HG02623 (cell line): ENCODE measurements at regions not wholly inside any gene's neighbourhood (a gene's known extent, or its start where the extent isn't known, plus 50 kb on each side); places are given as distances from the start of the nearest gene placed in this dataset.
"Not testable (repeated sequence)": the region's sequence is repeated elsewhere in the genome, so short reads cannot be mapped to it uniquely, and the experiment has no call there.

ENCODE experiments used
- ATAC-seq: cut with Tn5 transposase; IDR thresholded peaks from one replicate; pipeline ENCODE4 v1.9.1; 2021; ENCODE audit warnings: moderate library complexity; ENCODE audit not compliant: unreplicated experiment

DNA sequence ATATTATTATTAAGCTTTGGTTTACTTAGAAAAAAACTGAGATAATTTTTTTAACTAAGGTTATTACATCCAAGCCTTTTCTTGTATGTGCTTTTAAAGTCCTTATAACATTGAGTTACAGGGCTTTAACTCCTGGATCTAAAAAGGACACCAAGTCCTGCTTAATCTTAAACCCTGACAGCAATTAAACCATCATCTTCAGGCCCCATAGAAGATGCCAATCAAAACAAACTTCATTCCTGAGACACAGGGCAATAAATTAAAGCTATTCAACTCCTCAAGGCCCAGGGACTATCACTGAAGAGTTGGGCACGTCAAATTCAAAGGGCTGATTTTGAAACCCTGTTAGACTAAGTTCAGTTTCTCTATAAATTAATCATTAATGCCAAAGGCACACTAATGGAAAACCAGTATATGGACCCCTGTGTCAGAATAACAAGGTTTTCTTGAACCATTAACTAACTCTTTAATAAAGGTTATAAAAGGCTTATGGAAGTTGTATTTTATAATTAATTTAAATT, 1152.6 kb downstream of the NSUN3 start:
- ATAC-seq: no peak

GRCh38 chr3:95217661-95218060, 1154.8 kb downstream of the NSUN3 start:
- ATAC-seq: no peak

DNA sequence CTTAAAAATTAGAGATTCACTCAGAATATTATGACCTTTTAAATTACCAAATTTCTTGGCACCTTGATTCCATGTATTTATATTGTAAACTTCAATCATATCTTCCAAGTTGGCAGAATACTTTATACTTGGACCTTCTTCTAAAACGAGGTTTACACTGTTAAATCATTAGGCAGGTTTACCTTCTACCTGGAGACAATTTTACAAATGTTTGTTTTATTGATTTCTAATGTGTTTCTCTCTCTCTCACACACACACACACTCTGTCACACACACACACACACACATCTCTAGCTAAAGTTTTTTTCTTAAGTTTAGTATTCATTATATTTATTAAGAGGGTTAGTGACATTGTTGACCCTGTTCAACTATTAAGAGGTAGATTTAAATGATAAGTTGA, 1155.6 kb downstream of the NSUN3 start:
- ATAC-seq: no peak

- no peak for ATAC-seq
Measured at GRCh38 chr3:95226437-95226836, 1163.6 kb downstream of the NSUN3 start.

GRCh38 chr3:95227092-95227491, 1164.2 kb downstream of the NSUN3 start:
- no peak for ATAC-seq

- no peak for ATAC-seq
Measured at GRCh38 chr3:95228416-95228815, 1165.6 kb downstream of the NSUN3 start.

DNA sequence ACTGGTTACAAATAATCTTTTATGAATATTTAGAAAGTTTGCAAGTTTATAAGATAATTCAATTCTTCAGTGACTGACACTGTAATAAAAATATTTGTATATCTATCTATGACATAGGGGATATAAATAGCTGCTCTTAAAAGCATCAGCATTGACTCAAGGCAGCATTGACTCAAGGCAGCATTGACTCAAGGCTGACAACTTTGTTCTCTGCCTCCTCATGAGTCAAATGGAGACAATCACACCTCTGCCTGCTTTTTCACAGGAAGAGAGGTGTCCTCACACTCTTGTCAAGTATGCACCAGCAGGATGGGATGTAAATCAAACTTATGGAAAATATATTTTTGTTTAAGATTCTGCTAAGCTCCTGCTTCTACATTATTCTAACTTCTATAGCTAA, 1173.1 kb downstream of the NSUN3 start:
- no peak for ATAC-seq

DNA sequence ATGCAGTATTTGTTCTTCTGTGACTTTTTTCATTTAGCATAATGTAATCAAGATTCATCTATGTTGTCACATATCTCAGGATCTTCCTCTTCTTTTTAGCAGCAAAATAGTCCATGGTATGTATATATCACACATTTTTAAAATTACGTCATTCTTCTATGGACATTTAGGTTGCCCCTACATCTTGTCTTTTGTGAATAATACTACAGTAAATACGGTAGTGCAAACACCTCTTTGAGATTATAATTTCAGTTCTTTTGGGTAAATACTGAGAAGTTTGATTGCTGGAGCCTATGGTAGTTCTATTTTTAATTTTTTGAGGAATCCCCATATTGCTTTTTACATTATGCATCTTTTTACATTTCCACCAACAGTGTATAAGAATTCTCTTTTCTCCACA, 1174.9 kb downstream of the NSUN3 start:
- ATAC-seq: no peak

DNA sequence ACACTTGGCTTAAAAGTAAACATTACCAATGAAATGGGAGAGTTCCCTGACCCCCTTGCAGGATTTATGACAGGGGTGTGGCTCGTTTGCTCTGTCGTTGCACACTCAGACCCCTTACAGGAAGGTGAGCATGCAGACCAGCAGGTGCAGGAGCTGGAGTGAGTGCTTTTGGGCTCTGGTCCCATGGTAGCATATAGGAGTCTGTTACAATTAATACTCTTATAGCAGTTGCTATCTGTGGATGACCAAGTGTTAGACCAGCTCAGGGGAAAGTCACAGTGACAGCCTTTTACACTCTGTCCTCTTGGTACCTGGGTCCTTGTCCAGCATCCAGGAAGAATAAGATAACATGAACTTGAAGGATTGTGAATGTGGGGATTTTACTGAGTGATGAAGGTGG, 1177.5 kb downstream of the NSUN3 start:
- ATAC-seq: no peak

- not testable (repeated sequence) for ATAC-seq
Measured at GRCh38 chr3:95241256-95241655, 1178.4 kb downstream of the NSUN3 start.

GRCh38 chr3:95246413-95246812, 1183.6 kb downstream of the NSUN3 start:
- ATAC-seq: no peak

GRCh38 chr3:95254061-95254460, 1191.2 kb downstream of the NSUN3 start:
- no peak for ATAC-seq

GRCh38 chr3:95254758-95255157, 1191.9 kb downstream of the NSUN3 start:
- no peak for ATAC-seq

GRCh38 chr3:95265129-95265528, 1202.3 kb downstream of the NSUN3 start:
- no peak for ATAC-seq

GRCh38 chr3:95271395-95271794, 1208.5 kb downstream of the NSUN3 start:
- ATAC-seq: no peak

- ATAC-seq: no peak
Measured at GRCh38 chr3:95272166-95272565, 1209.3 kb downstream of the NSUN3 start.

GRCh38 chr3:95272781-95273180, 1209.9 kb downstream of the NSUN3 start:
- ATAC-seq: no peak

- ATAC-seq: no peak
Measured at GRCh38 chr3:95277613-95278012, 1214.8 kb downstream of the NSUN3 start.

DNA sequence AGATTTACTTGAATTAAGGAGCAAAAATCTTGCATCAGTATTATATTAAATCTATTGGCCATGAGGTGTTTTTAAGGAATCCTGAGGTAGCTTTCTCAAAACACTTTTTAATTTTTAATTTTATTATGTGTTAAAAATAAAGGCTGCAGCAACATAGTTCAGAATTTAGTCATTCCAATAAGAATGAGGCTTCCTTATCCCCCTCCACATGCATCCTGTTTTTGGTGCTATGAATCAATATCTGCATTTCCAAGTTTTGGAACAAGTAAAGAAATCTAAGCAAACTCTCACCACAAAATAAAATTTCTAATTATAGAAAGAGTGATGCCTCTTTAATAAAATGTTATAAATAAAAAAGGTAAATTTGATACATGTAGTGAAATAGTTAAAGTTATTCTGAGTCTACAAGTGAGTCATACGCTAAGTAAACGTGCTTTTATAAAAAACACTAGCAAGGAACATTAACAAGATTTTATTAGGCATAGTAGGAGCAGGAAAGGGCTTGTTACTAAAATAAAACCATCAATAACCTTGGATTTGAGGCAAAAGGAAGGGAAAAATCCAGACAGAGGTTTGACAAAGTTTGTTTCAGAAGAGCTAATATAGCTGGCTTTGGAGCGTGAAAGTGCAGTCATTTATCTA, 1218.0 kb downstream of the NSUN3 start:
- no peak for ATAC-seq

GRCh38 chr3:95289295-95289694, 1226.4 kb downstream of the NSUN3 start:
- no peak for ATAC-seq

DNA sequence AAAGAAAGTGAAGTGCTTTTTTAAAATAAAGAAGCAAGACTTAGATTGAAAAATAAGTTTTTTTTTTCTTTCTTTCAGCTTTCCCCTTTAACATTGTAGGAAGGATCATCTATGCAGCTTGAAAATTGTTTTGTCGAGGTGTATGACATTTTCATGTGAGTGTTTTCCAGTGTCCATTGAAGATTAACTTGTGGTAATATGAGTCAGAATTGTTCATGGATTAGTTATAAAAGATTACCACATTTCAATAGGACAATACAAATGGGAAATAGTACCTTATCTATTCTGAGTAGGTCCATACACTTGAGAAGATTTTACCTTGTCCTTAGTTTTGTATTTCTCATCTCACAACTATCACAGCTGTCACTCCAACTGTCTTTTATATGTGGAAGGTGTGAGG, 1234.7 kb downstream of the NSUN3 start:
- no peak for ATAC-seq

DNA sequence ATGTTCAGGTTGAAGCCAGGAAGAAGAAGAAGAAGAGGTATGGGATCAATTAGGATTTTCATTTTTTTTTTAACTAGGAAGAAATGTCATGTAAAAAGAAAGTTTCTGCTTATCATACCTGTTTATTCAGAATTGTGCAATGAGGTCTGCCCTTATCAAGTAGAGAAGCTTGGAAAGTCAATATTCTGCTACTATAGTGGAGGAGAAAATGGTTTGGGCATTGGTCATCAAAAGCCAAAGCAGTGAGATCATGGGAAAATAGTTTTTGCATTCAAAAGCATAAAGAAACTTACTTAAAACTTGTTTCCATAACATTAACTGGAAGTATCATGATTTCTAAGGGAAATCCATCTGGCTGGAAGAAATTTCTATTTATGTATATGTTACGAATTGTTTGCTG, 1239.2 kb downstream of the NSUN3 start:
- ATAC-seq: no peak

DNA sequence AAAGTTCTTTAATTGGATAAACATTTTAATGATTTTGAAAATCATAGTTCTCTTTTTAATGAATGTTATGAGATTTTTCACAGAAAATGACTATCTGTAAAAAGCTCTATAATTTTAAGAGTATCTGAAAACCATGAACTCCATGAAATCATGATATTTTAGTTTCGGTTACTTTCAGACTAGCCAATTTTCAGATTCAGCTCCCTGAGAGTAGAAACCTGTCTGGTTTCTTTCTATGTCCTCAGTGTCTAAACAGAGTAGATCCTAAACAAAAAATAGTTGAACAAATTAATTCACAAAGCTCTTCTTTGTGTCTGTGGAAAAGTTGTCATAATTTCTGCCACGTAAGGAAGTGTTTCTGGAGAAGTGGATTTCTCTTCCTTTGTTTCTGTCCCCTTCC, 1247.7 kb downstream of the NSUN3 start:
- ATAC-seq: no peak
